Panc1 (cell line): ENCODE measurements at regions not wholly inside any gene's neighbourhood (a gene's known extent, or its start where the extent isn't known, plus 50 kb on each side); places are given as distances from the start of the nearest gene placed in this dataset.

ENCODE experiments used
- ATAC-seq: fragments of 200-7000 bp; cut with Tn5 transposase; 2 replicates; pipeline ENCODE4 v1.9.1; 2020; ENCODE audit warnings: mild to moderate bottlenecking, moderate library complexity
- BruUV-seq: library from RNA; stranded (reverse); fragments of 400-500 nt; replicated peaks from 2 replicates; lab custom pipeline; 2021; lab: Mats Ljungman, UMichigan
- CTCF ChIA-PET: fragments of 300-600 bp; sonication (Branson Sonifier 250); formaldehyde crosslinking; loops from one replicate; lab custom pipeline; 2022; ENCODE audit warnings: antibody characterized with exemption; lab: Charles Lee
- POLR2A ChIA-PET: fragments of 300-600 bp; sonication (Branson Sonifier 250); formaldehyde crosslinking; loops from one replicate; lab custom pipeline; 2022; ENCODE audit warnings: antibody characterized with exemption; lab: Charles Lee
- DNase-seq: peaks from one replicate; pipeline ENCODE4 v3.0.0-alpha.2; 2010; ENCODE audit warnings: low read depth, low spot score
- H3K27ac ChIP-seq: 2 replicates; pipeline ENCODE4 v1.5.1; 2011; ENCODE audit warnings: mild to moderate bottlenecking, low read length, inconsistent platforms
- H3K27me3 ChIP-seq: fragments of 200-500 bp; sonication (Bioruptor generic); 2 replicates; pipeline ENCODE4 v1.6.0; 2014; ENCODE audit warnings: low read length, inconsistent platforms; ENCODE audit not compliant: control insufficient read depth, insufficient read depth
- H3K36me3 ChIP-seq: fragments of 200-500 bp; sonication (Bioruptor generic); 2 replicates; pipeline ENCODE4 v1.5.1; 2014; ENCODE audit warnings: inconsistent platforms, mild to moderate bottlenecking, low read length, moderate library complexity; ENCODE audit not compliant: control insufficient read depth, insufficient read depth
- H3K4me1 ChIP-seq: 2 replicates; pipeline ENCODE4 v1.5.1; 2011; ENCODE audit warnings: inconsistent platforms, mild to moderate bottlenecking, low read length, moderate library complexity; ENCODE audit not compliant: control insufficient read depth, insufficient read depth
- H3K4me3 ChIP-seq, 2 experiments: 2 replicates each; pipeline ENCODE4 v1.5.1; 2011 to 2012; ENCODE audit warnings: low read depth in 2 of 2, low read length in 2 of 2, mild to moderate bottlenecking in 2 of 2, inconsistent platforms in 1 of 2, moderate library complexity in 1 of 2
- H3K9me3 ChIP-seq: fragments of 200-500 bp; sonication (Bioruptor generic); 2 replicates; pipeline ENCODE4 v1.5.1; 2014; ENCODE audit warnings: low read depth, mild to moderate bottlenecking, inconsistent platforms, low read length, moderate library complexity; ENCODE audit not compliant: control insufficient read depth, insufficient read depth
- POLR2AphosphoS5 ChIP-seq: IDR thresholded peaks from 2 replicates; pipeline ENCODE4 v1.6.1; 2012; ENCODE audit warnings: mild to moderate bottlenecking, low read depth, low read length, moderate library complexity
- SIN3A ChIP-seq: IDR thresholded peaks from 2 replicates; pipeline ENCODE4 v1.6.1; 2012; ENCODE audit warnings: low read depth, mild to moderate bottlenecking, low read length, moderate library complexity, borderline replicate concordance; ENCODE audit not compliant: insufficient read depth
- TCF7L2 ChIP-seq: IDR thresholded peaks from 2 replicates; pipeline ENCODE4 v1.6.1; 2011; ENCODE audit warnings: mild to moderate bottlenecking, low read depth, low read length, inconsistent platforms
- in situ Hi-C: cut with HindIII; loops from 2 replicates; pipeline ENCODE4 v1.10.0; 2016; ENCODE audit warnings: low sequenced_read_pairs, low pct_unique_long_range_greater_than_20kb
- intact Hi-C: fragments of 100-400 bp; cut with micrococcal nuclease; formaldehyde crosslinking; loops from one replicate; pipeline ENCODE4 v1.10.0; 2022; ENCODE audit not compliant: unreplicated experiment
- TF ChIP-seq, protein P1 (sequence below), 2 experiments: IDR thresholded peaks; 2 replicates each; pipeline ENCODE4 v1.6.1; 2011 to 2012; ENCODE audit warnings: low read depth in 2 of 2, control low read depth in 1 of 2, low read length in 1 of 2, mild to moderate bottlenecking in 1 of 2, moderate library complexity in 1 of 2; ENCODE audit not compliant: insufficient read depth in 1 of 2
- TF ChIP-seq, protein P2 (sequence below): fragments of 450-650 bp; IDR thresholded peaks from 2 replicates; pipeline ENCODE4 v1.5.1; 2017; ENCODE audit warnings: mild to moderate bottlenecking

- Histone ChIP-seq H3K36me3 (no peaks in the 10 kb centered on the region), H3K4me1 (no peaks in the 10 kb centered on the region), H3K27me3 (no peaks in the 10 kb centered on the region), H3K9me3 (no peaks in the 10 kb centered on the region), H3K4me3 (no peak overlapping the region), H3K27ac (no peak overlapping the region)
- ATAC-seq (no peak), DNase-seq (no peak)
- TF ChIP-seq, protein P1, sequence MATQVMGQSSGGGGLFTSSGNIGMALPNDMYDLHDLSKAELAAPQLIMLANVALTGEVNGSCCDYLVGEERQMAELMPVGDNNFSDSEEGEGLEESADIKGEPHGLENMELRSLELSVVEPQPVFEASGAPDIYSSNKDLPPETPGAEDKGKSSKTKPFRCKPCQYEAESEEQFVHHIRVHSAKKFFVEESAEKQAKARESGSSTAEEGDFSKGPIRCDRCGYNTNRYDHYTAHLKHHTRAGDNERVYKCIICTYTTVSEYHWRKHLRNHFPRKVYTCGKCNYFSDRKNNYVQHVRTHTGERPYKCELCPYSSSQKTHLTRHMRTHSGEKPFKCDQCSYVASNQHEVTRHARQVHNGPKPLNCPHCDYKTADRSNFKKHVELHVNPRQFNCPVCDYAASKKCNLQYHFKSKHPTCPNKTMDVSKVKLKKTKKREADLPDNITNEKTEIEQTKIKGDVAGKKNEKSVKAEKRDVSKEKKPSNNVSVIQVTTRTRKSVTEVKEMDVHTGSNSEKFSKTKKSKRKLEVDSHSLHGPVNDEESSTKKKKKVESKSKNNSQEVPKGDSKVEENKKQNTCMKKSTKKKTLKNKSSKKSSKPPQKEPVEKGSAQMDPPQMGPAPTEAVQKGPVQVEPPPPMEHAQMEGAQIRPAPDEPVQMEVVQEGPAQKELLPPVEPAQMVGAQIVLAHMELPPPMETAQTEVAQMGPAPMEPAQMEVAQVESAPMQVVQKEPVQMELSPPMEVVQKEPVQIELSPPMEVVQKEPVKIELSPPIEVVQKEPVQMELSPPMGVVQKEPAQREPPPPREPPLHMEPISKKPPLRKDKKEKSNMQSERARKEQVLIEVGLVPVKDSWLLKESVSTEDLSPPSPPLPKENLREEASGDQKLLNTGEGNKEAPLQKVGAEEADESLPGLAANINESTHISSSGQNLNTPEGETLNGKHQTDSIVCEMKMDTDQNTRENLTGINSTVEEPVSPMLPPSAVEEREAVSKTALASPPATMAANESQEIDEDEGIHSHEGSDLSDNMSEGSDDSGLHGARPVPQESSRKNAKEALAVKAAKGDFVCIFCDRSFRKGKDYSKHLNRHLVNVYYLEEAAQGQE (IDR thresholded peaks at IDR 0.05; ENCODE audit: insufficient read depth in 1 of 2, low read depth in 2 of 2, low read length in 1 of 2) = no peak
- TF ChIP-seq TCF7L2 (no peak), POLR2AphosphoS5 (no peak), SIN3A (no peak)
- TF ChIP-seq, protein P2, sequence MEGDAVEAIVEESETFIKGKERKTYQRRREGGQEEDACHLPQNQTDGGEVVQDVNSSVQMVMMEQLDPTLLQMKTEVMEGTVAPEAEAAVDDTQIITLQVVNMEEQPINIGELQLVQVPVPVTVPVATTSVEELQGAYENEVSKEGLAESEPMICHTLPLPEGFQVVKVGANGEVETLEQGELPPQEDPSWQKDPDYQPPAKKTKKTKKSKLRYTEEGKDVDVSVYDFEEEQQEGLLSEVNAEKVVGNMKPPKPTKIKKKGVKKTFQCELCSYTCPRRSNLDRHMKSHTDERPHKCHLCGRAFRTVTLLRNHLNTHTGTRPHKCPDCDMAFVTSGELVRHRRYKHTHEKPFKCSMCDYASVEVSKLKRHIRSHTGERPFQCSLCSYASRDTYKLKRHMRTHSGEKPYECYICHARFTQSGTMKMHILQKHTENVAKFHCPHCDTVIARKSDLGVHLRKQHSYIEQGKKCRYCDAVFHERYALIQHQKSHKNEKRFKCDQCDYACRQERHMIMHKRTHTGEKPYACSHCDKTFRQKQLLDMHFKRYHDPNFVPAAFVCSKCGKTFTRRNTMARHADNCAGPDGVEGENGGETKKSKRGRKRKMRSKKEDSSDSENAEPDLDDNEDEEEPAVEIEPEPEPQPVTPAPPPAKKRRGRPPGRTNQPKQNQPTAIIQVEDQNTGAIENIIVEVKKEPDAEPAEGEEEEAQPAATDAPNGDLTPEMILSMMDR = no peak
- in situ Hi-C loops (no loop called here), intact Hi-C loops (no loop called here)
- ChIA-PET POLR2A (no interaction called here), CTCF (no interaction called here)
- no TSS peak for BruUV-seq
Measured at GRCh38 chr4:107248571-107248970, 212.5 kb upstream of the DKK2 start.

DNA sequence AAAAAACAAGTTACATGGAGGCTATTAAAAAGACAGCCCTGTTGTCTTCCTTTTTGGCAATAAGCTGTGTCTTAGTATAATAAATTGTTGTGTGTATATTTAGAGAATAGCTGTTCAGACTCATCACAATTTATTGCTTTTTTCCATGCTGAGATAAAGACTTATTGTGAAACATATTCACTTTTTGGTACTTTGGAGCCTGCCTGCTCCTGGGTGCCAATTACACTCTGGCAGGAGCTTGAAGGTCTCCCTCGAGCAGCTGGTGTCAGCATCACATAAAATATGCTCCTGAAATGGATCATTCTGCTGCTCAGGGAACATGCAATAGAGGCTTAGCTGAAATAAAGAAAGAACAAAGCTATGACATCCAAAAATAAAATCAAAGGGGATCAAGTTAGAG, 211.6 kb upstream of the DKK2 start:
- no peak overlapping the region for H3K4me3 ChIP-seq
- TF ChIP-seq, protein P2 = no peak
- TF ChIP-seq POLR2AphosphoS5 = no peak
- no peak for TF ChIP-seq TCF7L2
- TF ChIP-seq SIN3A = no peak
- TF ChIP-seq, protein P1 (IDR thresholded peaks at IDR 0.05; ENCODE audit: insufficient read depth in 1 of 2, low read depth in 2 of 2, low read length in 1 of 2) = no peak
- H3K4me1 ChIP-seq = no peaks in the 10 kb centered on the region
- H3K27me3 ChIP-seq = no peaks in the 10 kb centered on the region
- no peak overlapping the region for H3K27ac ChIP-seq
- no TSS peak for BruUV-seq
- in situ Hi-C loops (no loop called here), intact Hi-C loops (no loop called here)
- ChIA-PET POLR2A (no interaction called here), CTCF (no interaction called here)
- no peak for DNase-seq
- ATAC-seq = no peak
- no peaks in the 10 kb centered on the region for H3K36me3 ChIP-seq
- H3K9me3 ChIP-seq = no peaks in the 10 kb centered on the region
